GM23248 (cell line): ENCODE measurements at regions not wholly inside any gene's neighbourhood (a gene's known extent, or its start where the extent isn't known, plus 50 kb on each side); places are given as distances from the start of the nearest gene placed in this dataset.

Experiments used
- DNase-seq: peaks from one replicate; pipeline ENCODE4 v3.0.0-alpha.2; 2015
- H2AFZ ChIP-seq: fragments of 200-600 bp; sonication (generic); 2 replicates; pipeline ENCODE4 v1.6.1; 2016; ENCODE audit warnings: antibody characterized with exemption
- H3F3A ChIP-seq: fragments of 200-600 bp; sonication (generic); 2 replicates; pipeline ENCODE4 v1.6.1; 2016; ENCODE audit warnings: mild to moderate bottlenecking, antibody characterized with exemption, mixed run types; ENCODE audit not compliant: insufficient read depth
- H3K27ac ChIP-seq: fragments of 200-600 bp; sonication (generic); 2 replicates; pipeline ENCODE4 v1.5.1; 2016; ENCODE audit warnings: mild to moderate bottlenecking
- H3K27me3 ChIP-seq: fragments of 200-600 bp; sonication (generic); replicated peaks from 2 replicates; pipeline ENCODE4 v1.6.1; 2016; ENCODE audit warnings: mild to moderate bottlenecking; ENCODE audit not compliant: insufficient read depth
- H3K36me3 ChIP-seq: fragments of 200-600 bp; sonication (generic); 2 replicates; pipeline ENCODE4 v1.6.1; 2016; ENCODE audit warnings: low read depth, mild to moderate bottlenecking
- H3K4me1 ChIP-seq: fragments of 200-600 bp; sonication (generic); 2 replicates; pipeline ENCODE4 v1.6.1; 2016; ENCODE audit warnings: mild to moderate bottlenecking; ENCODE audit not compliant: insufficient read depth
- H3K4me2 ChIP-seq: fragments of 200-600 bp; sonication (generic); one replicate; pipeline ENCODE4 v1.6.1; 2016; ENCODE audit warnings: mild to moderate bottlenecking; ENCODE audit not compliant: unreplicated experiment
- H3K4me3 ChIP-seq: fragments of 200-600 bp; sonication (generic); 2 replicates; pipeline ENCODE4 v1.5.1; 2016; ENCODE audit warnings: mild to moderate bottlenecking
- H3K79me2 ChIP-seq: fragments of 200-600 bp; sonication (generic); 2 replicates; pipeline ENCODE4 v1.6.1; 2016; ENCODE audit warnings: mild to moderate bottlenecking; ENCODE audit not compliant: insufficient read depth
- H3K9ac ChIP-seq: fragments of 200-600 bp; sonication (generic); 2 replicates; pipeline ENCODE4 v1.6.1; 2016; ENCODE audit warnings: mild to moderate bottlenecking
- H3K9me2 ChIP-seq: fragments of 200-600 bp; sonication (generic); 2 replicates; pipeline ENCODE4 v1.6.1; 2016; ENCODE audit warnings: mixed run types, mild to moderate bottlenecking, moderate library complexity; ENCODE audit not compliant: insufficient read depth
- H3K9me3 ChIP-seq: fragments of 200-600 bp; sonication (generic); one replicate; pipeline ENCODE4 v1.6.1; 2017; ENCODE audit warnings: low read depth
- H4K20me1 ChIP-seq: fragments of 200-600 bp; sonication (generic); 2 replicates; pipeline ENCODE4 v1.6.0; 2016; ENCODE audit not compliant: insufficient read depth
- EZH2 ChIP-seq: fragments of 200-600 bp; sonication (generic); IDR thresholded peaks from 2 replicates; pipeline ENCODE4 v1.6.1; 2018; ENCODE audit warnings: antibody characterized with exemption, mild to moderate bottlenecking; ENCODE audit not compliant: insufficient read depth, poor library complexity, severe bottlenecking
- EZH2phosphoT487 ChIP-seq: fragments of 200-600 bp; sonication (generic); IDR thresholded peaks from 2 replicates; pipeline ENCODE4 v1.6.1; 2018; ENCODE audit warnings: antibody characterized with exemption, moderate library complexity, mild to moderate bottlenecking, low read depth; ENCODE audit not compliant: insufficient read depth
- WGBS, 2 experiments: methylation state at CpG; one replicate each; pipeline ENCODE4 v1.1.6; 2015 to 2017; ENCODE audit warnings: low lambda C conversion rate in 2 of 2, low coverage in 1 of 2; ENCODE audit errors: missing lambda C conversion rate in 2 of 2; 5-methylcytosine and 5-hydroxymethylcytosine counted together
- in situ Hi-C: fragments of 300-500 bp; cut with MboI; formaldehyde crosslinking; loops from 2 replicates; pipeline ENCODE4 v1.15.0; 2020

- DNase-seq, result no peak
- in situ Hi-C loops, result no loop called here
- H3K9ac ChIP-seq, result no peak overlapping the region
- H3K4me2 ChIP-seq, result no peak overlapping the region
- H3K79me2 ChIP-seq, result no peaks in the 10 kb centered on the region
- H3K9me3 ChIP-seq, result no peaks in the 10 kb centered on the region
- no peak for TF ChIP-seq EZH2
- no peak for TF ChIP-seq EZH2phosphoT487
- H3K27ac ChIP-seq, result no peak overlapping the region
- H3K4me3 ChIP-seq, result no peak overlapping the region
- no peaks in the 10 kb centered on the region for H4K20me1 ChIP-seq
- no peaks in the 10 kb centered on the region for H3K36me3 ChIP-seq
- H3F3A ChIP-seq, result no peaks in the 10 kb centered on the region
- no peak overlapping the region for H2AFZ ChIP-seq
- H3K27me3 ChIP-seq, result no peaks in the 10 kb centered on the region
- no peaks in the 10 kb centered on the region for H3K9me2 ChIP-seq
- H3K4me1 ChIP-seq, result no peaks in the 10 kb centered on the region
These were observed 479.0 kb upstream of the NRSN1 start for GRCh38 chr6:23647045-23647444.

DNA sequence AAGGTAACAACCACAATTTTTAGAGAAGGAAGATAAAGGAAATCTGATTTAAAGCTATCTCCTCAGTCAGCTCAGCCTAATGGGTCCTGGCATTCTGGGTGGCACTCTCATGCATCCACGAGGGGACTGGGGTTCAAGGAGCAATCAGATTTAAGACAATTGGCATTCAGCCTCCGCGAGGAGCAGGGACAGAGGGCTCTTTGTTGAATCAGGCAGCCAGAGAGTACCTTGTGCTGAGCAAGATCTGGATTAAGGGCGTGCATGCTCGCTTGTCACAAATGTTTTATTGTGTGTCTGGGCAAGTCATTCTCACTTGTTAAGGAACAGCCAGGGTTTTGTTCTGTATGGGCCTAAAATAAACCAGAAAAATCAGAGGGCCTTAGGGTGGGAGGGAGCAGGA lies 475.3 kb upstream of the NRSN1 start:
- Histone ChIP-seq H3K4me2 (no peak overlapping the region), H4K20me1 (no peaks in the 10 kb centered on the region), H3K4me1 (no peaks in the 10 kb centered on the region), H3F3A (no peaks in the 10 kb centered on the region), H3K4me3 (no peak overlapping the region), H3K9ac (no peak overlapping the region), H3K27me3 (no peaks in the 10 kb centered on the region), H3K9me2 (no peaks in the 10 kb centered on the region), H3K9me3 (no peaks in the 10 kb centered on the region), H3K79me2 (no peaks in the 10 kb centered on the region), H3K36me3 (no peaks in the 10 kb centered on the region), H2AFZ (no peak overlapping the region), H3K27ac (no peak overlapping the region)
- in situ Hi-C loops, result no loop called here
- TF ChIP-seq EZH2 (no peak), EZH2phosphoT487 (no peak)
- no peak for DNase-seq
- 38 to 46% methylated on average over 5 of the region's 5 CpGs for WGBS, 2 experiments

GRCh38 chr6:23654745-23655144 lies 471.3 kb upstream of the NRSN1 start:
- Histone ChIP-seq H3K27me3 (no peaks in the 10 kb centered on the region), H3K9me3 (no peaks in the 10 kb centered on the region), H3F3A (no peaks in the 10 kb centered on the region), H3K9ac (no peak overlapping the region), H4K20me1 (no peaks in the 10 kb centered on the region), H3K4me2 (no peak overlapping the region), H3K36me3 (no peaks in the 10 kb centered on the region), H3K79me2 (no peaks in the 10 kb centered on the region), H2AFZ (no peak overlapping the region), H3K4me3 (no peak overlapping the region), H3K9me2 (no peaks in the 10 kb centered on the region), H3K27ac (no peak overlapping the region), H3K4me1 (no peaks in the 10 kb centered on the region)
- WGBS, 2 experiments, result 52 to 62% methylated on average over 6 of the region's 6 CpGs
- in situ Hi-C loops, result no loop called here
- TF ChIP-seq EZH2 (no peak), EZH2phosphoT487 (no peak)
- no peak for DNase-seq

- no peaks in the 10 kb centered on the region for H3K79me2 ChIP-seq
- TF ChIP-seq EZH2, result no peak
- no peak for TF ChIP-seq EZH2phosphoT487
- no peak for DNase-seq
- no peak overlapping the region for H3K4me2 ChIP-seq
- H3K9me3 ChIP-seq, result no peaks in the 10 kb centered on the region
- no peak overlapping the region for H3K9ac ChIP-seq
- no peaks in the 10 kb centered on the region for H3K4me1 ChIP-seq
- H3K27me3 ChIP-seq, result no peaks in the 10 kb centered on the region
- H3K4me3 ChIP-seq, result no peak overlapping the region
- H2AFZ ChIP-seq, result no peak overlapping the region
- 14 to 23% methylated on average over 3 of the region's 3 CpGs for WGBS, 2 experiments
- no peaks in the 10 kb centered on the region for H3K9me2 ChIP-seq
- in situ Hi-C loops, result no loop called here
- H3F3A ChIP-seq, result no peaks in the 10 kb centered on the region
- H3K27ac ChIP-seq, result no peak overlapping the region
- no peaks in the 10 kb centered on the region for H4K20me1 ChIP-seq
- H3K36me3 ChIP-seq, result no peaks in the 10 kb centered on the region
These were observed 470.5 kb upstream of the NRSN1 start for GRCh38 chr6:23655525-23655924.

DNA sequence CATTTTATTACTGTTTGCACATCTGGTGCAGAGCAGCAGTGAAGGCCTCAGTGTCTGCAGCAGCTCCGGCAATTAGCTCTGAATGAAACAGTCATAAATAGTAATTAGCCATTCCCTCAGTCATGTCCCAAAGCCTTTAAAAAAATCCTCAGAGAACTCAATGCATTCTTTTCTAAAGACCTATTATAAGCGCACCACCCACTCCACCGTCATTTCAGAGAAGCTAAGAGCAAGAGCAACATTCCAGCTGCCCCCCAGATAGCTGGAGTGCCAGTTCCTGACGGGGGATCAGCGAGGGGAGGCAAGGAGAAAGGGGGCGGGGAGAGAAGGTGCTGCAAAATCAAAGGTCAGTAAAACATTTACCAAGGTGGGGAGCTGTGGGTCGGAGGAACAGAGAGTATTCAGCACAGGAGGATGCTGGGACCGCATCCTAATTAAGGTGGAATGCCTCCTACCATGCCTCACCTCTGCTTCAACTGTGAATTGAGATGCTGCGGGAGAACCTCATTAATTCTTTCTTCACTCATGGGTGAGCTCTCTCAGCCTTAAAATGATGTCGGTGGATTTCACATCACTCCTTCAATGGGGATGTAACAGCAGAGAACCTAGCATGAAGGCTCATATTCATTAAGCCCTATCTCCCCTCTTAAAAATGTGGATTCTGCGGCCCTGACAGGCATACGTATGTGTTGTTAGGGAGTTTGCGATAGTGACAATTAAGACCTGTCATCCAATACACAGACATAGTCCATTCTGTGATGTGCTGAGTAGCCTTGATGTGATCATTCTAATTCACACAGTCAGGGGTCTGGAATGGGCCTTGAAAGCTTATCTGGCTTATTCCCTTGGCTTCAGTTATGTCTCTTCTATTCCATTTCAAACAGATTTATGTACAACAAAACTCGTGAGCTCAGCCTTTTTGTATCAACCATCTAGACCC lies 469.5 kb upstream of the NRSN1 start:
- H3K4me3 ChIP-seq, result no peak overlapping the region
- DNase-seq, result no peak
- no peaks in the 10 kb centered on the region for H3K36me3 ChIP-seq
- H2AFZ ChIP-seq, result no peak overlapping the region
- no peaks in the 10 kb centered on the region for H3K4me1 ChIP-seq
- H3K9me2 ChIP-seq, result no peaks in the 10 kb centered on the region
- H4K20me1 ChIP-seq, result no peaks in the 10 kb centered on the region
- WGBS, 2 experiments, result 62 to 64% methylated on average over 14 of the region's 14 CpGs
- H3K27ac ChIP-seq, result no peak overlapping the region
- no peak overlapping the region for H3K4me2 ChIP-seq
- TF ChIP-seq EZH2phosphoT487 (no peak), EZH2 (no peak)
- no peaks in the 10 kb centered on the region for H3K9me3 ChIP-seq
- no peaks in the 10 kb centered on the region for H3K27me3 ChIP-seq
- H3K9ac ChIP-seq, result no peak overlapping the region
- in situ Hi-C loops, result no loop called here
- no peaks in the 10 kb centered on the region for H3K79me2 ChIP-seq
- H3F3A ChIP-seq, result no peaks in the 10 kb centered on the region
